Neuronal stem cell (in vitro differentiated cells): ENCODE measurements at regions not wholly inside any gene's neighbourhood (a gene's known extent, or its start where the extent isn't known, plus 50 kb on each side); places are given as distances from the start of the nearest gene placed in this dataset.

Experiments
- DNase-seq: peaks from one replicate; pipeline ENCODE4 v3.0.0-alpha.2; 2013; ENCODE audit warnings: low spot score
- H2AFZ ChIP-seq: one replicate; pipeline ENCODE4 v1.6.1; 2013; ENCODE audit warnings: mild to moderate bottlenecking, low read length, inconsistent platforms
- H2AK5ac ChIP-seq: 2 replicates; pipeline ENCODE4 v1.6.1; 2013; ENCODE audit warnings: low read depth, mild to moderate bottlenecking, inconsistent platforms, low read length, moderate library complexity, mixed read lengths
- H2BK120ac ChIP-seq: 2 replicates; pipeline ENCODE4 v1.6.1; 2013; ENCODE audit warnings: low read depth, mild to moderate bottlenecking, inconsistent platforms, low read length, moderate library complexity, mixed read lengths
- H2BK12ac ChIP-seq: one replicate; pipeline ENCODE4 v1.6.1; 2013; ENCODE audit warnings: low read length, inconsistent platforms
- H2BK15ac ChIP-seq: 2 replicates; pipeline ENCODE4 v1.6.1; 2013; ENCODE audit warnings: mild to moderate bottlenecking, low read length, inconsistent platforms, mixed read lengths
- H2BK5ac ChIP-seq: one replicate; pipeline ENCODE4 v1.6.1; 2013; ENCODE audit warnings: inconsistent platforms, mild to moderate bottlenecking, low read length, moderate library complexity
- H3K14ac ChIP-seq: one replicate; pipeline ENCODE4 v1.6.1; 2013; ENCODE audit warnings: low read length, inconsistent platforms
- H3K18ac ChIP-seq: 2 replicates; pipeline ENCODE4 v1.6.1; 2013; ENCODE audit warnings: low read length, inconsistent platforms
- H3K23ac ChIP-seq: 2 replicates; pipeline ENCODE4 v1.6.1; 2013; ENCODE audit warnings: low read depth, mild to moderate bottlenecking, mixed read lengths, low read length, inconsistent platforms; ENCODE audit not compliant: poor library complexity
- H3K27ac ChIP-seq: replicated peaks from 3 replicates; pipeline ENCODE4 v1.5.1; 2013; ENCODE audit warnings: low read length, inconsistent platforms
- H3K27me3 ChIP-seq, 3 experiments: 2 replicates each; pipeline ENCODE4 v1.6.1; 2013; ENCODE audit warnings: low read length in 3 of 3, mild to moderate bottlenecking in 2 of 3, inconsistent platforms in 1 of 3, low read depth in 1 of 3, mixed read lengths in 1 of 3, moderate library complexity in 1 of 3; ENCODE audit not compliant: control insufficient read depth in 3 of 3, insufficient read depth in 3 of 3
- H3K36me3 ChIP-seq, 2 donors: replicated peaks in 1 of 2; 2 replicates each; pipeline ENCODE4 v1.6.1; 2013; ENCODE audit warnings: low read length in 2 of 2; ENCODE audit not compliant: control insufficient read depth in 2 of 2, insufficient read depth in 2 of 2
- H3K4ac ChIP-seq: 2 replicates; pipeline ENCODE4 v1.6.1; 2013; ENCODE audit warnings: inconsistent platforms, mild to moderate bottlenecking, low read length, moderate library complexity
- H3K4me1 ChIP-seq, 2 donors: 1 replicate in 1 of 2; 2 replicates in 1 of 2; pipeline ENCODE4 v1.6.1; 2013; ENCODE audit warnings: low read length in 2 of 2, low read depth in 1 of 2; ENCODE audit not compliant: control insufficient read depth in 2 of 2, insufficient read depth in 1 of 2
- H3K4me2 ChIP-seq: one replicate; pipeline ENCODE4 v1.6.1; 2013; ENCODE audit warnings: mild to moderate bottlenecking, low read length, inconsistent platforms; ENCODE audit not compliant: insufficient read depth, poor library complexity, severe bottlenecking
- H3K4me3 ChIP-seq, 2 donors: 2 replicates each; pipeline ENCODE4 v1.5.1; 2013; ENCODE audit warnings: low read length in 2 of 2, mild to moderate bottlenecking in 2 of 2, inconsistent platforms in 1 of 2, moderate library complexity in 1 of 2
- H3K79me1 ChIP-seq: one replicate; pipeline ENCODE4 v1.6.1; 2013; ENCODE audit warnings: low read depth, mild to moderate bottlenecking, inconsistent platforms, low read length, moderate library complexity
- H3K9ac ChIP-seq: one replicate; pipeline ENCODE4 v1.6.1; 2013; ENCODE audit warnings: mild to moderate bottlenecking, low read depth, low read length, inconsistent platforms; ENCODE audit not compliant: poor library complexity
- H3K9me3 ChIP-seq, 2 donors: replicated peaks in 1 of 2; 2 replicates each; pipeline versions ENCODE3 to v1.6.1; 2013; ENCODE audit warnings: low read length in 2 of 2, mild to moderate bottlenecking in 2 of 2, inconsistent platforms in 1 of 2, low read depth in 1 of 2, mixed read lengths in 1 of 2, moderate library complexity in 1 of 2; ENCODE audit not compliant: control insufficient read depth in 2 of 2, insufficient read depth in 1 of 2
- H4K8ac ChIP-seq: one replicate; pipeline ENCODE4 v1.6.1; 2013; ENCODE audit warnings: low read depth, mild to moderate bottlenecking, inconsistent platforms, low read length, moderate library complexity
- H4K91ac ChIP-seq: one replicate; pipeline ENCODE4 v1.6.1; 2013; ENCODE audit warnings: low read length, low read depth, mild to moderate bottlenecking, inconsistent platforms; ENCODE audit not compliant: poor library complexity
- WGBS, 2 donors: extraction: QIAGEN DNeasy Blood & Tissue Kit; methylation state at CpG; one replicate each; pipeline ENCODE4 v1.1.7; 2013; ENCODE audit warnings: missing lambda C conversion rate in 2 of 2, mixed read lengths in 1 of 2; ENCODE audit not compliant: insufficient read length in 2 of 2, insufficient replicate concordance in 1 of 2; ENCODE audit errors: extremely low coverage in 2 of 2; 5-methylcytosine and 5-hydroxymethylcytosine counted together

DNA sequence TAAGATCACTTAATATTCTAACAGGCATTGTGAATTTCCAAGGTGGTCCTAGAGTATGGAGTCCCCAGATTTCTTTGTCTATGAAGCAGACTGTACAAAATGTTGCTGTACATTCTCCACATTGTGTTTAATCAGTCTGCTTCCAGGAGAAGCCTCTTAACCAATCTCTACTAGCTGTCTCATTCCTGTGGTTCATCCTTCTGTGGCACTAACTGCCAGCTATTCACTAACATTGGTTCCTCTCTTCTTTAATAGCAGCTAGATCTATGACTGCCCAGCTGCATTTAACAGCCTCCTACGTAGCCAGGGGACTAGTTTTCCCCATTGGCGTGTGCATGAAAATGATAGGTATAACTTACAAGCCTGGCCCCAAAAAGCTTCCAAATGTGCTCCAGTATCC lies 395.4 kb downstream of the SAMD5 start:
- H3K9me3 ChIP-seq: no peaks in the 10 kb centered on the region
- no peak for DNase-seq
- no peak overlapping the region for H4K91ac ChIP-seq
- no peak overlapping the region for H3K27ac ChIP-seq
- H3K23ac ChIP-seq: no peak overlapping the region
- no peak overlapping the region for H2BK12ac ChIP-seq
- peaks cover 0 to 8% (median 0%) of the 10 kb centered on the region in 3 experiments for H3K27me3 ChIP-seq
- no peak overlapping the region for H4K8ac ChIP-seq
- H2BK120ac ChIP-seq: no peak overlapping the region
- H3K9ac ChIP-seq: no peak overlapping the region
- no peak overlapping the region for H2AK5ac ChIP-seq
- H2BK5ac ChIP-seq: no peak overlapping the region
- peaks cover 0 to 1% of the 10 kb centered on the region in 2 donors for H3K4me1 ChIP-seq
- no peak overlapping the region for H3K4me2 ChIP-seq
- H3K4me3 ChIP-seq: no peak overlapping the region
- no peak overlapping the region for H3K4ac ChIP-seq
- H3K36me3 ChIP-seq: no peaks in the 10 kb centered on the region
- no peak overlapping the region for H3K14ac ChIP-seq
- WGBS, 2 donors: no CpG with 5 or more reads among the region's 2 CpGs
- no peak overlapping the region for H2AFZ ChIP-seq
- no peak overlapping the region for H3K18ac ChIP-seq
- H2BK15ac ChIP-seq: no peak overlapping the region
- H3K79me1 ChIP-seq: no peaks in the 10 kb centered on the region

DNA sequence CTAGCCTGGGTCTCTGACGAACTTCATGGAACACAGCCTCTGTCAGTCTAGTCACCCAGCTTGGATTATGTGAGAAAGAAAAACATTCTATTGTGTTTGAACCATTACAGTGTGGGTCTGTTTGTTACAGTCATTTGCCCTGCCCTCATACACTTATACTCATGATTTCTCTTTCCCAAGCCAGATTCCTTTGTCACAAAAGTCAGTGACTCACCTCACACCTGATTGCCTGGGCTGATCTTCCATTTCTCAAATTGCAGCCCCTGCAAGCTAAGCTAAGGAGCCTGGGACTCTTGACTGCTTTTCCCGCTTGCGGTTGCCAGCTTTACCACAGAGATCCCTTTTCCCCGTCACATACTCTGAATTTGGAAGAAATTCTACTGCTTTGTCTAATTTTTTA lies 395.9 kb downstream of the SAMD5 start:
- Histone ChIP-seq H3K27ac (no peak overlapping the region), H4K91ac (no peak overlapping the region), H2AFZ (no peak overlapping the region), H2AK5ac (no peak overlapping the region), H3K79me1 (no peaks in the 10 kb centered on the region), H3K14ac (no peak overlapping the region), H2BK120ac (no peak overlapping the region), H3K9me3 (no peaks in the 10 kb centered on the region), H2BK5ac (no peak overlapping the region), H4K8ac (no peak overlapping the region), H3K4me3 (no peak overlapping the region), H3K9ac (no peak overlapping the region), H2BK12ac (no peak overlapping the region), H3K27me3 (peaks cover 0 to 8% (median 0%) of the 10 kb centered on the region in 3 experiments), H3K4ac (no peak overlapping the region), H3K18ac (no peak overlapping the region), H3K36me3 (no peaks in the 10 kb centered on the region), H2BK15ac (no peak overlapping the region), H3K4me1 (peaks cover 0 to 1% of the 10 kb centered on the region in 2 donors), H3K23ac (no peak overlapping the region), H3K4me2 (no peak overlapping the region)
- no CpG with 5 or more reads among the region's 4 CpGs for WGBS, 2 donors
- no peak for DNase-seq

DNA sequence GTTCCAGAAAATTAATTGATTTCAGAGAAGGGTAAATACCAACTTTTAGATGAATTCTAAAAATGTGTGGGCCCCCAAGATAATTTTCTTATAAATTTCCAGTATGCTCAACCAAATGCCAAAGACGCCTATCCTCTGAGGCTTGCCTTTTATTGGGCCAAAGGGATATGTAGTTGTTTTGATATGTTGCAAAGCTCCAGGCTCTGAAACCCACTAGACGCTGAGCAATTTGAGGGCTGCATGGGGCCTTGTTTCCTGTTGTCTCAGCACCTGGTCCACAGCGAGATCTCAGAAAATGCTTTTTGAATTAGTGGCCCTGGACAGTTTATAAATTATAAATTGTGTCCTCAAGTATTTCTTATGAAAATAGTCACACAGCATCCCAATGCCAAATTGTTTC lies 397.2 kb downstream of the SAMD5 start:
- Histone ChIP-seq H3K9me3 (no peaks in the 10 kb centered on the region), H3K4me3 (no peak overlapping the region), H2BK15ac (no peak overlapping the region), H3K36me3 (no peaks in the 10 kb centered on the region), H2BK12ac (no peak overlapping the region), H3K4me2 (no peak overlapping the region), H3K79me1 (no peaks in the 10 kb centered on the region), H3K4ac (no peak overlapping the region), H3K23ac (no peak overlapping the region), H3K4me1 (peaks cover 0 to 1% of the 10 kb centered on the region in 2 donors), H2BK120ac (no peak overlapping the region), H4K8ac (no peak overlapping the region), H3K14ac (no peak overlapping the region), H2AK5ac (no peak overlapping the region), H3K18ac (no peak overlapping the region), H3K27ac (no peak overlapping the region), H4K91ac (no peak overlapping the region), H3K27me3 (no peaks in the 10 kb centered on the region), H2BK5ac (no peak overlapping the region), H3K9ac (no peak overlapping the region), H2AFZ (no peak overlapping the region)
- no peak for DNase-seq
- no CpG with 5 or more reads among the region's 3 CpGs for WGBS, 2 donors

DNA sequence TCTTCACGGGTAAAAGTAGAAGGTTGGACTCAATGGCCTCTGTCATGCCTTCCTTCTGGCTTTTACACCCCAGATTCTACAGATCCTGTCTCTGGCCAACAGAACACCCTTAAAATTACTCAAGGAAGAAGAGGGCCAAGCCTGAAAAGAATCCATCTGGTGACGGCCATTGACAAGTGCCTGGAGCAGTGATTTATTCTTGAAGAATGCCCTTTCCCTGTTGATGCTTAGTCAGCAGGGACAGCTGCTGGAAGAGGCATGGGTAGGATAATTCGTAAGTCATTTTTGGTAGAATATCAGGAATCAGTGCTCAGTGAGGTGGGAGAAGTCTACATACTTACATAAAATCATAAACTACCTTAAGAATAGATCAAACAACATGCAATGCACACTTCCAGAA lies 397.9 kb downstream of the SAMD5 start:
- Histone ChIP-seq H3K23ac (no peak overlapping the region), H3K18ac (no peak overlapping the region), H3K27me3 (no peaks in the 10 kb centered on the region), H3K9me3 (no peaks in the 10 kb centered on the region), H2AK5ac (no peak overlapping the region), H2BK12ac (no peak overlapping the region), H2BK15ac (no peak overlapping the region), H3K79me1 (no peaks in the 10 kb centered on the region), H3K4ac (no peak overlapping the region), H3K4me3 (no peak overlapping the region), H3K27ac (no peak overlapping the region), H3K36me3 (no peaks in the 10 kb centered on the region), H3K4me1 (peaks cover 0 to 1% of the 10 kb centered on the region in 2 donors), H2AFZ (no peak overlapping the region), H3K4me2 (no peak overlapping the region), H3K14ac (no peak overlapping the region), H2BK5ac (no peak overlapping the region), H4K8ac (no peak overlapping the region), H3K9ac (no peak overlapping the region), H2BK120ac (no peak overlapping the region), H4K91ac (no peak overlapping the region)
- WGBS, 2 donors: no CpG with 5 or more reads among the region's 3 CpGs
- no peak for DNase-seq
